Right lung (tissue), 2 donors: ENCODE measurements at regions not wholly inside any gene's neighbourhood (a gene's known extent, or its start where the extent isn't known, plus 50 kb on each side); places are given as distances from the start of the nearest gene placed in this dataset.

Experiments
- DNase-seq, 2 donors: peaks; one replicate each; pipeline ENCODE4 v3.0.0-alpha.2; 2013

DNA sequence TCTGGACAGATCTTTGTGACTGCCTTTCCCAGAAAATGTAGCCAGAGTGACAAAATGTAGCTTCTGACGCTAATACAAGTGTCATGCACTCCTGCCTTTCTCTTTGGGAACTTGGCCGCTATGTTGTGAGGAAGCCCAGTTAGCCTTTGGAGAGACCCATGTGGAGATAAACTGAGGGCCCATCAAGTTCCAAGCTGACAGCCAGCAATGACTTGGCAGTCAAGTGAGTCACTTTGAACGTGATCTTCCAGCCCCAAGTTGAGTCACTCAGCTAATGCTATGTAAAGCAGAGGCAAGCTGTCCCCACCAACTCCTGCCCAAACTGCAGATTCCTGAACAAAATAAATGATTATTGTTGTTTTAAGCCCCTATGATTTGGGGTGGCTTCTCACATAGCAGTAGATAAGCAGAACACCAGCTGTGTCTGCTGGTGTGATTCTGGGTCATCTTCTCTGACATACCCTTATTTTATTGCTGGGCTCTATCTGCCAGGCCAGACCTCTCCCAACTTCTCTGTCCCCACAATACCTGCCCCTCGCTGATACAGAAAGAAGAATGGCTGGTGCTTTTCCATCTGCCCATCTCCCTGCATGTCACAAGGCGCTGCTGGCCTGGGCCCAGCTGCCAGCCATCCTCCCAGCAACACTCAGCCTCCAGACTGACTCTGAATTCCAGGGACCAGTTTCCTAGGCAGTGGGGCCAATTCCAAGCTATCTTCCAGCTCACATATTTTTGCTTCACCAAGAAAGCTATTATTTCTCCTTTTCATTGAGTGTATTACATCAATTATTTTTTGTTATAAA is 274.8 kb downstream of the LRFN2 start:
- no peak for DNase-seq

DNA sequence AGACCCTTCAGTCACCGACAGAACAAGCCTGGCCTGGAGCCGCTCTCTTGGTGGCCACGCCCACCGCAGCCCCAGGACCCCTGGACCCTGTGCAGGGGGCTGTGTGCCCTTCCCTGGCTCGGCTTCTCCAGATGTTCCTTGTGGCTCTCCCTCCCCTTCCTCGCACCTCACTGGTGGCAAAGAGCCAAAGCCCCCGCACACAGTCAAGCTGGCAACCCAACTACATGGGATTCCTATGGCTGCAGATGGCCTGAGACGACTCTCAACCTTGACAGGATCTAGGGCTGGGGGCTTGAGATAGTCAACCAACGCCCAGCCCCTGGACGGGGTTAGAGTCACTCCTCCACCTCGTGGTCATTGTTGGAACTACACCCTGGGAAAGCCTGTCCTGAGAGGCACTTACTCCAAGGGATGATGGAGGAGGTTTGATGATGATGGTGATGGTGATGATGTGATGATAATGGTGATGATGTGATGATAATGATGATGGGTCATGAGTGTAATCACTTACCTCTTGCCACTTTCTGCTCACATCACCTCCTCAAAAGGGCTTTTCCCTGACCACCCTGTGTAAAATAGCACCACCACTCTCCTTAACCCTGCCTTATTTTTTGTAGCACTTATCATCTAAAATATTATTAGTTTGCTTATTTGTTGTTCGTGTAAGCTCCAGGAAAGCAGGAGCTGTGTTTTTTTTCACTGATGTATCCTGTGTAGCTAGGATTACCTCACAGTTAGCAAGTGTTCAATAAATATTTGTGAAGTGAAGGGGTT is 278.4 kb downstream of the LRFN2 start:
- peak; percentile 38 to 60 for DNase-seq

DNA sequence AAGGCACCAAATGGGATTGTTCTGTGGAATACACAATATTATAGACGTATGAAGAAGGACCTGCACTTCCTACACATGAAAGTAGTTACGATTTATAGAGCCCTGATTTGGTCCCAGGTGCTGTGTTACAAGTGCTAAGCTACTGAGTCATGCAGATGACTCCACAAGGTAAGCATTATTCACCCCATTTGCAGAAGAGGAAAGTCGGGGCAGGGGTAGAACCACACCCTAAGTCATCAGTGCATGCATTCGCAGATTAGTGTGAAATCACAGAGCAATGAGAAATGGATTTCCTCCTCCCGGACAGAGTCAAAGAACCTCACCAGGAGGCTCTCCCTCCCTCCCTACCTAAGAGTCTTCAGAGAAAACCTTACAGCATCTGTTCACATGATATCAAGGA is 279.5 kb downstream of the LRFN2 start:
- no peak for DNase-seq

DNA sequence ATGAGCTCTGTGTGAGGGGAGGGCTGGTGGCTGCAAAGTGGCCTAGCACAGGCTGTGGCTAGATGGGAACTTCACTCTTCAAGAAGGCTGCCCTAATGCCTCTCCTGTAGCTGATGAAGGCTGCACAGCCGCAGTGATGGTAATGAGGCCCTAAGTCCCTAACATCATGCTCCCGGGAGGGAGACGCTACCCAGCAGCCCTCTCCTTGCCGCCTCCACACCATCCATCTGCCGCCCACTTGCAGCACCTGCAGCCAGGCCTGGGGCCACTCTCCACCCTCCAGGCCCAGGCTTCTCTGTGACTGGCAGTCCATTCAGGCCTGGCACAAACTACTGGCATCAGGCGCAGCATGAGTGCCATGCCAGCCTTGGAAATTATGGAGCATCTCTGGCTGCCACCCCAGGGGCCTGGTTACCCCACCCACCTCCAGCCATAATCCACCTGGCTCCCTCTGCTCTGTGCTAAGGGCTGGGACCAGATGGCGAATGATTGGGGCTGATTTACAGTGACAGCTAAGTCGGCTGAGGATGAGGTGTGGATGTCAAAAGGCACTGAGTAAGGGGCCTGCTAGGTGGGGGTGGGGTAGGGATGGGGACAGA is 284.2 kb downstream of the LRFN2 start:
- no peak for DNase-seq

DNA sequence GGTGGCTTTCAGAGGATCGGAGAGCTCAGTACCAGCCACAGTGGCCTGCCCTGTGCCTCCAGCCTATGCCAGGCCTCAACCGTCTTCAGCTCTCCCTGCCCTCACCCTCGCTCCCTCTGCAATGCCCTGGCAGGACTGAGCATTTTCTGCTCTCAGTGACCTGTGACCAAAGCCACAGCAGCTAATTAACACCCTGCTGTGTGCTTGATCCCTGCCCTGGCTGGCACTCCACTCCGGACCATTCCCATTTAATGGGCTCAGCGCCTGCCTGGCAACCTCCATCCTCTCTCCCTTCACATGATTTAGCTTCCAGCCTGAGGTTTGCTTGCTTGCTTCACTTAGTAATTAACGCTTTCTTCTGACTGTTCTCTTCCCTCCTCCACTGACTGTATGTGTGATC is 287.5 kb downstream of the LRFN2 start:
- DNase-seq: no peak

DNA sequence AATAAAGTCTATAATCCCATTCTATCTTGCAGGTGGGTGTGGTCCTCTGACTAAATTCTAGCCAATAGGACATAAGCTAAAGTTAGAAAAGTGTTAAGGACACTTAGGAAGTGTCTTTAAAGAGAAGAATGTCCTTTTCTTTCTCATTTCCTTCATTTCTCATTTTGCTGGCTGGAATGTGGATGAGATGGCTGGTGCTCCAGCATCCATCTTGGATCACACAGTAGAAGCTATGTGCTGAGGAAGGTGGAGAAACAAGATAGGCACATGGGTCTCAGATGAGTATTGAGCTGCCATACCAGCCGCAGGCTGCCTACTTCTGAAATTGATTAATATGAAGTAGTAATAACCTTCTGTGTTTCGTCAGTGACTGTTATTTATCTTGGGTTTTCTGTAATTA is 289.0 kb downstream of the LRFN2 start:
- DNase-seq: no peak

DNA sequence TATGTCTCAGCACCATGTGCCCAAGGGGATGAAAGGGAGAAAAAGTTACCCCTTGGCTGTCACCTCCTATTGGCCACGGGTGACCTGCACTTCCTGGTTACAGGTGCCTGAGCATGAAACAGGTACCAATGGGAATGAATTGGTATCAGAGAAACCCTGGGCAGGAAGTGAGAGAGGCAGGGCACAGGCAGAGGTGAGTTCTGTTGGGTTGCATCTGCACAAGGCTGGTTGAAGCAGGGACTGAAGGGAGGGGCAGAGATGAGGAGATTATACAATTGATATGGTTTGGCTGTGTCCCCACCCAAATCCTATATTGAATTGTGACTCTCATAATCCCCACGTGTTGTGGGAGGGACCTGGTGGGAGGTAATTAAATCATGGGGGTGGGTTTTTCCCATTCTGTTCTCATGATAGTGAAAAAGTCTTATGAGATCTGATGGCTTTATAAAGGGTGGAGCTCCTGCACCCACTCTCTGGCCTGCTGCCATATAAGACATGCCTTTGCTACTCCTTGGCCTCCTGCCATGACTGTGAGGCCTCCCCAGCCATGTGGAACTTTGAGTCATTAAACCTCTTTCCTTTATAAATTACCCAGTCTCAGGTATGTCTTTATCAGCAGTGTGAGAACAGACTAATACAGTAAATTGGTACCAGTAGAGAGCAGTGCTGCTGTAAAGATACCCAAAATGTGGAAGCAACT is 291.8 kb downstream of the LRFN2 start:
- DNase-seq: no peak

DNA sequence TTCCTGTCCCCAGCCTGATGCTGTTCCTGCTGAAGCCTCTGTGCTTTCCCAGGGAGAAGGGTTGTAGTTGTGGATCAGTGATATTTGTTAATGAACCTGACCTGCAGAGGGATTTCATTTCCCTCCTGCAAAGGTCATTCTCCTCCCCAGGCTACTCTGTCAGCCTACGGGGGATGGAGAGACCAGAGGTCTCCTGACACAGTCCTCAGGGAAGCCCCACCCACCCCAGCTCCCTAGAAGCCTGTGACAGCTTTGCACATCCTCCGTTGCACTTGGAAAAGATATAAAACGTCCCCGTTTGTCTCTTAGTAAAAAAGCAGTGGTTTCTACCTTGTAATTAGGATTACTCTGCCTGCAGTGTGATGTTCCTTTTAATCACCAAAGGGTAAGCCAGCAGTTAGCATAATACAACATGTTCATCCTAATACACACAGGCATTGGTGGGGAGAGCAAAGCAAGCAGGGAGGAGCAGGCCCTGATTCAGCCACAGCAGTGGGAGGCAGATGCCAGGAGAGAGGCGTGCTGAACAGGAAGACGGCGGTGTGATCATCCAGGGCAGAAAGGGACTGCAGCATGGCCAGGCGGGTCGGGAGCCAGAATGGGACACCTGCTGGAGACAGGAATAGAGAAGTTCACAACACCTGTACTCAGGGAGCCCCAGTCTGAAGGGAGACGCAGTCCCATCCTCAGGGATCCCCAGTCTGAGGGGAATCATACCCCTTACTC is 293.5 kb downstream of the LRFN2 start:
- no peak for DNase-seq

DNA sequence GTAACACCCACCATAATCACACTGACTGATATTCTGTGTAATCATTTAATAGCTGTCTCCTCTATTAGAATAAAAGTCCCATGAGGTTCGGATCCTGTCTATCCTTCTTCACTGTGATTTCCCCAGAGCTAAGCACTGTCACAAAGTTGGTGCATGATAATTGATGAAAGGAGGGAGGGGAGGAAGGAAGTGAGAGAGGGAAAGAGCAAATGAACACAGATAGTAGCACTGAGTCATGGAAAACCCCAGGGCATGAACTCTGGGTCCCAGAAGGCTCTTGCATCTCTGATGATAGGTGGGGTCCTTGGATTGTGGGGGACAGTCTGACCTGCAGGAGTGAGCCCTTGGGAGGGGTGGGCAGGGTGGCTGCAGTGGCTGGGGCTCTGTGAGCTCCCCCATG is 294.1 kb downstream of the LRFN2 start:
- DNase-seq: no peak

DNA sequence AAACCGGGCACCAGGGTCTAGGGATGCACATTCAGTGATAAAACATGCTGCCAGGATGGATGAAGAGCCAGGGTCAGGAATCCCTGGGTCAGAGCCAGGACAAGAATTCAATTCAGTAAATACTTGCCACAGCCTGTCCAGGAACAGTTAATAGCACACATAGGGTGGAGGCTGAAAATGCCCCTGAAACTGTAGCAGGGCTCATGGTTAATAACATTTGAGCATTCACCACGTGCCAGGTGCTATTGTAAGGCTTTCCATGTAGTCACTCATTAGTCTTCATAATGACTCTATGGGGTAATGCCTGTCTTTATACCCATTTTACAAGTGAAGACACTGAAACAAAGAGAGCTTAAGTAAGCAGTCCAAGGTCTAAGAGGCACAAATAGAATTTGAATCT is 296.3 kb downstream of the LRFN2 start:
- no peak for DNase-seq

DNA sequence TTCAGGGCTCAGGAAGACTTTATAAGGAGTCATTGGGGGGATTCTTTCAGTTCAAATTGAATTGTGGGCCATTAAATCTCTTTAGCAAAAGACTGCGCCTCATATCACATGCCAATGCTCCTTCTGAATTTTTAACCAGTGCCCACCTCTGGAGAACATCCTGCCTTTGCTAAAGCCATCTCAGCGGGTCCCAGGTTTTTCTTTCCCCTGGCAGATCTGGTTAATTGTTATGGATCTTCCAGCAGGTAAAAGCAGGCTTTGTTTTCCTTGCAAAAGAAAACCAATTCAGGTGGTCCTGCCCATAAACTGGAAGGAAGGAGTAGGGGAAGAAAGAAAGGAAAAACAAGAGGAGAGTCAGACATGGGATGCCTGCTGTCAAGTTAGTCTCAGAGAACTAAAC is 298.2 kb downstream of the LRFN2 start:
- DNase-seq: no peak

DNA sequence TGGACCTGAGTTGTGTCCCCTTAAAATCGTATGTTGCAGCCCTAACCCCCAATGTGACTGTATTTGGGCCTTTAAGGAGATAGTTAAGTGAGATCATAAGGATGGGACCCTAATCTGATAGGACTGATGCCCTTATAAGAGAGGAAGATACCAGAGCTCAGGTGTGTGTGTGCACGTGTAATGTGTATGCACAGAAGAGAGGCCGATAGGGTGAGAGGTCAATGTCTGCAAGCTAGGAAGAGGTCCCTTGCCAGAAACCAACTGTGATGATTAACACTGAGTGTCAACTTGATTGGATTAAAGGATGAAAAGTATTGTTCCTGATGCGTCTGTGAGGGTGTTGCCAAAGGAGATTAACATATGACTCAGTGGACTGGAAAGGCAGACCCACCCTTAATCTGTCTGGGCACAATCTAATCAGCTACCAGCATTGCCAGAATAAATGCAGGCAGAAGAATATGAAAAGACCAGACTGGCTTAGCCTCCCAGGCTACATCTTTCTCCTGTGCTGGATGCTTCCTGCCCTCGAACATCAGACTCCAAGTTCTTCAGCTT is 299.8 kb downstream of the LRFN2 start:
- no peak for DNase-seq

DNA sequence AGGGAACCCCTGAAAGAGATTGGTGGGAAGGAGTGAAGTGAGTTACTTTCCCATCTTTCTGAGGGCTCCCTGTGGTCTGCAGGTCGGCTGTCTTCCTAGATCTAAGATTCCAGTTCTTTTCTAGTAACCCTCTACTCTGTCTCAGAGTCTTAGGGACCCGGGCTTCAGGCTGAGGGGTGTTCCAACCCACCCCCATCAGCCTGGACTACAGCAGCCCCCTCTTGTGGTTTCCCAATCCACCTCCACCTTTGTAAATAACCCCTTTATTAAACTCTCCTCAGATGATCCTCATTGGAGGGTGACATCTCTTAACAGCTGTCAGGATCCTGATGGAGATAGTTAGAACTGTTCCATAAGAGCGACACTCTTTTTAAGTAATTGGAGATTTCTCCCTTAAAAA is 300.4 kb downstream of the LRFN2 start:
- no peak for DNase-seq

DNA sequence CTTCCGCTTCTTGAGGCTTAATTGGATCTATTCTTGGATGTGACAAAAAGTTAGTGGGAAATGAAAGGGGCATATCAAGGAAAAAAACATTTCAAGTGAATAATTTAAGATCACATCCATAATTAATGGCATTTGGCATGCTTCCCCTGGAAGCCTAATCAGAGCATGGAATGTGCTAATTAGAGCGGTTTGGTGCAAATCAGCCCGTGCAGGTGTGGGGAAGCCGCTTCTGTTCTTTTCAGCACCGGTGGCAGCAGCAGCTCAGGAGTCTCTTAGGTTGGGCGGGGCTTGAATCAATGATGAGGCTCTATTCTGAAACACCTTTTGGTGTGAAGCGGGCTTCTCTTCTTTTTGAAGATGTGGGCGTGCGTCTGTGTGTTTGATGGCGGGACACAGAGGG is 301.2 kb downstream of the LRFN2 start:
- DNase-seq: no peak

DNA sequence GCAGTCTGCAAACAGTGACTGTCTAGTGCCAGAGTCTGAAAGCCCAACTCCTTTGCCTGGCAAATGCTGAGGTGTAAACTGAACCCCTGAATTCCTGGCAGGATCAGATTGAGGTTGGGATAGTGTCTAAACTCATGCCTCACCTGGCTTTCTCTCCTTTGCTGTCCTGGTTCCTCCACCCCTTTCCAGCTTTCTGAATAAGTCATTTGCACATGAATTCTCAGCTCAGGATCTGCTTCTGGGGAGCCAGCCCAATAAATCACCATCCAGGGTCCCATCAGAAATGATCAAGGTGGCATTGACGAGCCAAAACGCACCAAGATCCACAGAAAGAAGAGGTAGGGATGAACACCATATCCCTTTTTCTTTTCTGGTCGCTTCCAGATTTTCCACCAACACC is 301.6 kb downstream of the LRFN2 start:
- no peak for DNase-seq

DNA sequence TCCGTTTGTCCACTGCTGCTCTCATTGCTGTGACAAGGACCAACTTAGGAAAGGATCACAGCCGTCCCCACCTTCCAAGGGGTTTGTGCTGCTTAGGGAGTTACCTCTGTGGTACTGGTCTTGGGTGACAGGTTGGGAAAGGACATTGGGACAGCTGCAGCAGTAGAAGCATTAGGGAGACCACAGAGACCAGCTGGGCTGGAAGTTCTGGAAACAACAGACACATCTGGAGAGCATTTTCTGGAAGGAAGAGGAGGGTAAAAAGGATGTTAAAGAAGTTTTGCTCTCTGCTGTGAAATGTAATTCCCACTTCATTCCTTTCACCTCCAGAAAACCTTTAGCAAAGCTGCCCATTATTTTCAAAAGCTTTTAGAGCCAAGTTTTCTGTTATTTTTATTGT is 304.2 kb downstream of the LRFN2 start:
- no peak for DNase-seq

DNA sequence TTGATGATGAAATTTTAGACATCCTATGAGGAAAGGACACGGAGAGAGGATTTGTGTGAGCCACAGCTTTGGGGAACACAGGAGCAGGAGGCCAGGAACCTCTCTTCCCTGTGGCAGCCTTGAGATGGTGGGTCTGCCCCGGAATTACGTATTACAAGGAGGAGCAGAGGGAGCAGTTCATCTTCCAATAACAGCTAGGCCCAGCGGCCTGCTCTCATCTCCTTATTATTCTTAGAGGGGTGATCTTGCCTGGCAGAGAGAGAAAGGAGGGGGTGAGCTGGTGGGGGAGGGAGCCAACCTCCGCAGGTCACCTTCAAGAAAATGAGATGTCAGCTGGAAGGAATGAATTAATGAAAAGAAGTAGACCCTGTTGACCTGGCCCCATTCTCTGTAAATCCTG is 305.8 kb downstream of the LRFN2 start:
- no peak for DNase-seq

DNA sequence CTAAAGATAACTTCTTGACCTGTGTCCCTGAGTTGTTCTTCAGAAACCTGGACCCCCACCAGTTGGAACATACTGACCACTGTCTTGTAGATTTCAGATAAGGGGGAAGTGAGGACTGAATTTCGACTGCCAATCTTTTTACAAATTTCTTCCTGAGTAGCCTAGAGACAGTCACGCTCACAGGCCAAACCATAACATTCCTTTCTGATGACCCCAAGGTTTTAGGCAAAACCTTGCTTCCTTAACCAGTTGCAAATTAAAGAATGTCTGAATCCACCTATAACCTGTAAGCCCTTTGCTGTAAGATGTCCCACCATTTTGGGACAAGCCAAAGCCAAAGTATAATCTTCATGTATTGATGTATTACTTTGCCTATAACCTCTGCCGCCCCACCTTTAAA is 306.9 kb downstream of the LRFN2 start:
- DNase-seq: no peak

DNA sequence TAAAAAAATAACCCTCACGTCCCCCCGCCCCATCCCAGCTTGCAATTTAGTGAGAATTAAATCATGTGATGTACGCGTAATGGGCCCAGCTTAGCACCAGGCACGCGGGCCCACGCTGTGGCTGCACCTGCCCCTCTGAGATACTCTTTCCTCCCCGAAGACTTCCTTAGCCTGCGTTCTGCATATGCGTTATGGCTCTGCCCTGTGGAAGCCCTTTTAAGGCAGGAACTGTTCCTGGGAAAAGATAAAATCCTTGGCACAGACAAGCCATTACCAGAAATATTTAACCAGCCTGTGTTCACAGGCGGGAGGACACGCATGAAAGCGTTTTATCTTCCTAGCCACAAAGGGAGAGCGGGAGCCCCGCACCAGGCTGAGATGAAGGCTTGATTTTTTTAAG is 311.0 kb downstream of the LRFN2 start:
- DNase-seq: no peak

DNA sequence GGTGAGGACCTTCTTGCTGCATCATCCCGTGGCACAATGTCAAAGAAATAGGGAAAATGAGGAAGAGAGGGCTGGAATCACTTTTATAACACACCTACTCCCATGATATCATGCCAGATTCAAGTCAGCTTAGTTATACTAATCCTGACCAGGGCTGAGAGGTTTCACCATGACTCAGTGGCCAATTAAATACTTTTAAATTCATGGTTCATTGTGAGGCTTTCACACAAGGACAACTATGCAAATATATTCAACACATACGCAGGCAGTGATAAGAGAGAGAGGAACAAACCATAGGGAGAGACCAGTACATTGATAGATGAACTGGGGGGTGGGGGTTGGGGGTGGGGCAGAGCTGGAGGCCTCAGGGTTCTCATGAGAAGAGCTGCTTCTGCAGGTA is 313.1 kb downstream of the LRFN2 start:
- no peak for DNase-seq

DNA sequence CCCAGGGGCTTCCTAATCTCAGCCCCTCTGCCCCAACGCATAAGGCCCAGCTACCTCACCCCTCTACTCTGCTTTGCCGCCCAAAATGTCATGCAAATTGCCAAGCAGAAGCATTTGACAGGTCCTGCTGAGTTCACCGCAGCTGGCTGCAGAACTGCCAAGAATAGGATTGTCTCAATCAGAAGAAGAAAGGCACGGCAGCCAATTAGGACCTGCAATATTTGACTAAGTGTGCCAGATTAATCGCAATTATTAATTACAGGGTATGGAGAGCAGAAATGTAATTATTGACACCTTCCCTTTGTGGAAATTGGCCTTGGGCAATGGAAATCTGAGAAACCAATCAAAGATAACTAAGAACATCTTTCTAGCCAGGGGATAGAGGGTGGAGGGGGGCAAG is 318.6 kb downstream of the LRFN2 start:
- no peak for DNase-seq

DNA sequence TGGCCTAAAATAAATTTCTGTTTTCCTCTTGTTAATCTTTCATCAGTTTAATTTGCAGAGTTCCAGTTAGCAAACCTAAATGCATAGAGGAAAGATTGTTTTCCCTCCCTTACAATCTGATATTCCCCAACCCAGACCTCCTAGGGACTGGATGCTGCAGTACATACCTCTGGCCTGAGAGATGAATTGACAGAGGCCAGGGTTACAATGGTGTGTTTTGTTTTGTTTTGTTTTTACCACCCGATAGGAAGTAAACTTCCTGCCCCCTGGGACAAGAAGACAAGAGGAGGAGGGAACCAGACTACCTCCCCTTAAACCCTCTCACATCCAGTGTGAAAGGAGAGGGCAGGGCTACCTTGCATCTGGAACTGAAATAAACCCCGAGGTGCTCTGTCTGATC is 319.0 kb downstream of the LRFN2 start:
- no peak for DNase-seq
